Activated B cell treated with CpG ODN at 0.5 μM for 24 hours (primary cell): ENCODE measurements at regions not wholly inside any gene's neighbourhood (a gene's known extent, or its start where the extent isn't known, plus 50 kb on each side); places are given as distances from the start of the nearest gene placed in this dataset.

ENCODE experiments used
- ATAC-seq: fragments of 200-7000 bp; cut with Tn5 transposase; one replicate; pipeline ENCODE4 v1.10.0; 2021; ENCODE audit warnings: low read depth, mild to moderate bottlenecking, moderate library complexity
- CTCF ChIA-PET: fragments of 350-600 bp; sonication (Branson Sonifier 250); formaldehyde crosslinking; loops from one replicate; lab custom pipeline; 2021; ENCODE audit warnings: antibody characterized with exemption; lab: Charles Lee
- POLR2A ChIA-PET: fragments of 350-600 bp; sonication (Branson Sonifier 250); formaldehyde crosslinking; loops from one replicate; lab custom pipeline; 2021; ENCODE audit warnings: antibody characterized with exemption; lab: Charles Lee
- DNase-seq: peaks from one replicate; pipeline ENCODE4 v3.0.0; 2022
- H3K27ac Mint-ChIP-seq: one replicate; pipeline ENCODE4 v1.8.0; 2020; ENCODE audit warnings: mixed read lengths
- H3K27me3 Mint-ChIP-seq: one replicate; pipeline ENCODE4 v1.8.0; 2021; ENCODE audit warnings: mixed read lengths
- H3K36me3 Mint-ChIP-seq: one replicate; pipeline ENCODE4 v1.8.0; 2021; ENCODE audit warnings: low read depth, mixed read lengths
- H3K4me1 Mint-ChIP-seq: one replicate; pipeline ENCODE4 v1.8.0; 2021; ENCODE audit warnings: mixed read lengths
- H3K4me3 Mint-ChIP-seq: one replicate; pipeline ENCODE4 v1.8.0; 2020; ENCODE audit warnings: mild to moderate bottlenecking, mixed read lengths
- H3K9me3 Mint-ChIP-seq: one replicate; pipeline ENCODE4 v1.8.0; 2020; ENCODE audit warnings: mixed read lengths
- intact Hi-C: fragments of 100-400 bp; cut with micrococcal nuclease; formaldehyde crosslinking; loops from one replicate; pipeline ENCODE4 v1.15.1; 2024
- TF ChIP-seq, protein P1 (sequence below): fragments of 200-600 bp; IDR thresholded peaks from one replicate; pipeline ENCODE4 v1.8.0; 2022; ENCODE audit warnings: antibody characterized with exemption, mild to moderate bottlenecking

DNA sequence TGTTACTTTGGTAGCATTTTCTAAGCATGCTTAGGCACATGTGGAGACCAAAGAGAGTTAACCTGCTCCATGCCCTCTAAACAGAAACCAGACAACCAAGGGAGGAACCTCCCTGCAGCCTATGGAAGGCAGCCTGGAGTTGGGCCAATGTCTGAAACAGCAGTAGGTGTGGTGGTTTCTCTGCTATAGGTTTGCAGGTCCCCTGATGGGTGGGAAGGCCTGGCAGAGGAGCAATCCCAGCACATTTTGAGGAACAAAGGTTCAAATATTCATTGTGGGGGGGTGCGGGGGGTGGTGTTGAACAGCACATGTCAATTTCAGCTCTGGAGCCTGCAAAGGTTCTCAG, 65.4 kb downstream of the DACT1 start:
- H3K4me3 Mint-ChIP-seq = no peak overlapping the region
- H3K27ac Mint-ChIP-seq = no peak overlapping the region
- no peak for DNase-seq
- TF ChIP-seq, protein P1, sequence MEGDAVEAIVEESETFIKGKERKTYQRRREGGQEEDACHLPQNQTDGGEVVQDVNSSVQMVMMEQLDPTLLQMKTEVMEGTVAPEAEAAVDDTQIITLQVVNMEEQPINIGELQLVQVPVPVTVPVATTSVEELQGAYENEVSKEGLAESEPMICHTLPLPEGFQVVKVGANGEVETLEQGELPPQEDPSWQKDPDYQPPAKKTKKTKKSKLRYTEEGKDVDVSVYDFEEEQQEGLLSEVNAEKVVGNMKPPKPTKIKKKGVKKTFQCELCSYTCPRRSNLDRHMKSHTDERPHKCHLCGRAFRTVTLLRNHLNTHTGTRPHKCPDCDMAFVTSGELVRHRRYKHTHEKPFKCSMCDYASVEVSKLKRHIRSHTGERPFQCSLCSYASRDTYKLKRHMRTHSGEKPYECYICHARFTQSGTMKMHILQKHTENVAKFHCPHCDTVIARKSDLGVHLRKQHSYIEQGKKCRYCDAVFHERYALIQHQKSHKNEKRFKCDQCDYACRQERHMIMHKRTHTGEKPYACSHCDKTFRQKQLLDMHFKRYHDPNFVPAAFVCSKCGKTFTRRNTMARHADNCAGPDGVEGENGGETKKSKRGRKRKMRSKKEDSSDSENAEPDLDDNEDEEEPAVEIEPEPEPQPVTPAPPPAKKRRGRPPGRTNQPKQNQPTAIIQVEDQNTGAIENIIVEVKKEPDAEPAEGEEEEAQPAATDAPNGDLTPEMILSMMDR = no peak
- no peaks in the 10 kb centered on the region for H3K36me3 Mint-ChIP-seq
- POLR2A ChIA-PET = no interaction called here
- no peak for ATAC-seq
- no peaks in the 10 kb centered on the region for H3K27me3 Mint-ChIP-seq
- H3K4me1 Mint-ChIP-seq = no peaks in the 10 kb centered on the region
- intact Hi-C loops = no loop called here
- H3K9me3 Mint-ChIP-seq = no peaks in the 10 kb centered on the region
- CTCF ChIA-PET = no interaction called here

GRCh38 chr14:58705066-58705465, 67.3 kb downstream of the DACT1 start:
- H3K27me3 Mint-ChIP-seq = peaks cover 3% of the 10 kb centered on the region
- H3K4me1 Mint-ChIP-seq = no peaks in the 10 kb centered on the region
- POLR2A ChIA-PET = no interaction called here
- intact Hi-C loops = no loop called here
- DNase-seq = no peak
- TF ChIP-seq, protein P1 = no peak
- no peak overlapping the region for H3K4me3 Mint-ChIP-seq
- H3K9me3 Mint-ChIP-seq = no peaks in the 10 kb centered on the region
- H3K27ac Mint-ChIP-seq = no peak overlapping the region
- no peaks in the 10 kb centered on the region for H3K36me3 Mint-ChIP-seq
- CTCF ChIA-PET = no interaction called here
- no peak for ATAC-seq

- Mint-ChIP-seq H3K27ac (no peak overlapping the region), H3K27me3 (peaks cover 3% of the 10 kb centered on the region), H3K36me3 (no peaks in the 10 kb centered on the region), H3K9me3 (no peaks in the 10 kb centered on the region), H3K4me1 (no peaks in the 10 kb centered on the region), H3K4me3 (no peak overlapping the region)
- CTCF ChIA-PET = no interaction called here
- POLR2A ChIA-PET = no interaction called here
- TF ChIP-seq, protein P1 = no peak
- intact Hi-C loops = no loop called here
- ATAC-seq (no peak), DNase-seq (no peak)
These were observed 70.2 kb downstream of the DACT1 start for GRCh38 chr14:58707949-58708348.

DNA sequence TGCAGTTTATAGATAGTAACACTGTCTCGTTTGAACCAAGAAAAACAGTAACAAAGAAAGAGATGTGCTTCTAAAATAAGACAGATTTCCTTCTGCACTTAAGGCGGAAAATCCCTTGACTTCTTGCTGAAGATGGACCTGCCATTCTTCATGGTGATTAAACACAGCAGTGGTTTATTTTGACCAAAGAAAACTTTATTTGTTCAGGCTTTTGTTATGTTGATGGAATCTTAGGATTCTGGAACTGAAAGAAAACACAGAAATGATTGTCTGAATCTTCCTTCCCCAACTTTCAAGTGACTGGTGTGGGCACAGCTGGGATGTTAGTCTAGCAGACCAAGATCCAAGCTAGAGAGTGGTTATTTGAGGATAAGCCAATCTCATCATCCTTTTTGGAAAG, 72.2 kb downstream of the DACT1 start:
- H3K27me3 Mint-ChIP-seq = peaks cover 3% of the 10 kb centered on the region
- no peaks in the 10 kb centered on the region for H3K4me1 Mint-ChIP-seq
- intact Hi-C loops = no loop called here
- H3K36me3 Mint-ChIP-seq = no peaks in the 10 kb centered on the region
- no peaks in the 10 kb centered on the region for H3K9me3 Mint-ChIP-seq
- H3K27ac Mint-ChIP-seq = no peak overlapping the region
- DNase-seq = no peak
- ChIA-PET POLR2A (no interaction called here), CTCF (no interaction called here)
- no peak for ATAC-seq
- H3K4me3 Mint-ChIP-seq = no peak overlapping the region
- TF ChIP-seq, protein P1 = no peak

DNA sequence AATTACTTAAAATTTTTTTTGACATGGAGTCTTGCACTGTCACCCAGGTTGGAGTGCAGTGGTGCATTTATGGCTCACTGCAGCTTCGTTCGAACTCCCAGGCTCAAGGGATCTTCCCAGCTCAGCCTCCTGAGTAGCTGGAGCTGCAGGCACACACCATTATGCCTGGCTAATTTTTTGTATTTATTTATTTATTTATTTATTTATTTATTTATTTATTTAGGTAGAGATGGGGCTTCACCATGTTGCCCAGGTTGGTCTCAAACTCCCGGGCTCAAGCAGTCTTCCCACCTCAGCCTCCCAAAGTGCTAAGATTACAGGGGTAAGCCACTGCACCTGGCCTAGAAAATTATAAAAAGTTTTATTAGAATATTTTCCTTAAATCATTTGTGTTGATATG, 73.6 kb downstream of the DACT1 start:
- no peak overlapping the region for H3K4me3 Mint-ChIP-seq
- H3K9me3 Mint-ChIP-seq = no peaks in the 10 kb centered on the region
- intact Hi-C loops = no loop called here
- ATAC-seq (no peak), DNase-seq (no peak)
- ChIA-PET CTCF (no interaction called here), POLR2A (no interaction called here)
- peaks cover 3% of the 10 kb centered on the region for H3K27me3 Mint-ChIP-seq
- TF ChIP-seq, protein P1 = no peak
- no peak overlapping the region for H3K27ac Mint-ChIP-seq
- no peaks in the 10 kb centered on the region for H3K4me1 Mint-ChIP-seq
- no peaks in the 10 kb centered on the region for H3K36me3 Mint-ChIP-seq
